Panc1 (cell line): ENCODE measurements at regions not wholly inside any gene's neighbourhood (a gene's known extent, or its start where the extent isn't known, plus 50 kb on each side); places are given as distances from the start of the nearest gene placed in this dataset.

Experiments used
- ATAC-seq: fragments of 200-7000 bp; cut with Tn5 transposase; 2 replicates; pipeline ENCODE4 v1.9.1; 2020; ENCODE audit warnings: mild to moderate bottlenecking, moderate library complexity
- BruUV-seq: library from RNA; stranded (reverse); fragments of 400-500 nt; replicated peaks from 2 replicates; lab custom pipeline; 2021; lab: Mats Ljungman, UMichigan
- CTCF ChIA-PET: fragments of 300-600 bp; sonication (Branson Sonifier 250); formaldehyde crosslinking; loops from one replicate; lab custom pipeline; 2022; ENCODE audit warnings: antibody characterized with exemption; lab: Charles Lee
- POLR2A ChIA-PET: fragments of 300-600 bp; sonication (Branson Sonifier 250); formaldehyde crosslinking; loops from one replicate; lab custom pipeline; 2022; ENCODE audit warnings: antibody characterized with exemption; lab: Charles Lee
- DNase-seq: peaks from one replicate; pipeline ENCODE4 v3.0.0-alpha.2; 2010; ENCODE audit warnings: low read depth, low spot score
- H3K27ac ChIP-seq: 2 replicates; pipeline ENCODE4 v1.5.1; 2011; ENCODE audit warnings: mild to moderate bottlenecking, low read length, inconsistent platforms
- H3K27me3 ChIP-seq: fragments of 200-500 bp; sonication (Bioruptor generic); 2 replicates; pipeline ENCODE4 v1.6.0; 2014; ENCODE audit warnings: low read length, inconsistent platforms; ENCODE audit not compliant: control insufficient read depth, insufficient read depth
- H3K36me3 ChIP-seq: fragments of 200-500 bp; sonication (Bioruptor generic); 2 replicates; pipeline ENCODE4 v1.5.1; 2014; ENCODE audit warnings: inconsistent platforms, mild to moderate bottlenecking, low read length, moderate library complexity; ENCODE audit not compliant: control insufficient read depth, insufficient read depth
- H3K4me1 ChIP-seq: 2 replicates; pipeline ENCODE4 v1.5.1; 2011; ENCODE audit warnings: inconsistent platforms, mild to moderate bottlenecking, low read length, moderate library complexity; ENCODE audit not compliant: control insufficient read depth, insufficient read depth
- H3K4me3 ChIP-seq, 2 experiments: 2 replicates each; pipeline ENCODE4 v1.5.1; 2011 to 2012; ENCODE audit warnings: low read depth in 2 of 2, low read length in 2 of 2, mild to moderate bottlenecking in 2 of 2, inconsistent platforms in 1 of 2, moderate library complexity in 1 of 2
- H3K9me3 ChIP-seq: fragments of 200-500 bp; sonication (Bioruptor generic); 2 replicates; pipeline ENCODE4 v1.5.1; 2014; ENCODE audit warnings: low read depth, mild to moderate bottlenecking, inconsistent platforms, low read length, moderate library complexity; ENCODE audit not compliant: control insufficient read depth, insufficient read depth
- CTCF ChIP-seq: fragments of 450-650 bp; IDR thresholded peaks from 2 replicates; pipeline ENCODE4 v1.5.1; 2017; ENCODE audit warnings: mild to moderate bottlenecking
- POLR2AphosphoS5 ChIP-seq: IDR thresholded peaks from 2 replicates; pipeline ENCODE4 v1.6.1; 2012; ENCODE audit warnings: mild to moderate bottlenecking, low read depth, low read length, moderate library complexity
- REST ChIP-seq, 2 experiments: IDR thresholded peaks; 2 replicates each; pipeline ENCODE4 v1.6.1; 2011 to 2012; ENCODE audit warnings: low read depth in 2 of 2, control low read depth in 1 of 2, low read length in 1 of 2, mild to moderate bottlenecking in 1 of 2, moderate library complexity in 1 of 2; ENCODE audit not compliant: insufficient read depth in 1 of 2
- SIN3A ChIP-seq: IDR thresholded peaks from 2 replicates; pipeline ENCODE4 v1.6.1; 2012; ENCODE audit warnings: low read depth, mild to moderate bottlenecking, low read length, moderate library complexity, borderline replicate concordance; ENCODE audit not compliant: insufficient read depth
- TCF7L2 ChIP-seq: IDR thresholded peaks from 2 replicates; pipeline ENCODE4 v1.6.1; 2011; ENCODE audit warnings: mild to moderate bottlenecking, low read depth, low read length, inconsistent platforms
- in situ Hi-C: cut with HindIII; loops from 2 replicates; pipeline ENCODE4 v1.10.0; 2016; ENCODE audit warnings: low sequenced_read_pairs, low pct_unique_long_range_greater_than_20kb
- intact Hi-C: fragments of 100-400 bp; cut with micrococcal nuclease; formaldehyde crosslinking; loops from one replicate; pipeline ENCODE4 v1.10.0; 2022; ENCODE audit not compliant: unreplicated experiment

GRCh38 chr17:77072670-77073069, 68.1 kb upstream of the SEC14L1 start:
- H3K27ac ChIP-seq: no peak overlapping the region
- in situ Hi-C loops (no loop called here), intact Hi-C loops (no loop called here)
- no peaks in the 10 kb centered on the region for H3K9me3 ChIP-seq
- DNase-seq (no peak), ATAC-seq (no peak)
- H3K4me3 ChIP-seq: no peak overlapping the region
- no TSS peak for BruUV-seq
- no peaks in the 10 kb centered on the region for H3K36me3 ChIP-seq
- TF ChIP-seq REST (IDR thresholded peaks at IDR 0.05; ENCODE audit: insufficient read depth in 1 of 2, low read depth in 2 of 2, low read length in 1 of 2): no peak
- TF ChIP-seq TCF7L2: no peak
- no peak for TF ChIP-seq POLR2AphosphoS5
- TF ChIP-seq SIN3A: no peak
- no peak for TF ChIP-seq CTCF
- ChIA-PET POLR2A (no interaction called here), CTCF (interaction anchor here (0.6 to 1.9 kb wide), 2 partner anchors 17 to 262 kb away, joined by 3 to 5 read pairs; no protein-coding TSS in a partner anchor)
- peaks cover 6% of the 10 kb centered on the region; the same call in 1 of the 2 replicates for H3K4me1 ChIP-seq
- no peaks in the 10 kb centered on the region for H3K27me3 ChIP-seq

GRCh38 chr17:77074681-77075080, 66.1 kb upstream of the SEC14L1 start:
- Histone ChIP-seq H3K4me1 (peaks cover 6% of the 10 kb centered on the region; the same call in 1 of the 2 replicates), H3K9me3 (no peaks in the 10 kb centered on the region), H3K4me3 (no peak overlapping the region), H3K27ac (no peak overlapping the region), H3K27me3 (no peaks in the 10 kb centered on the region), H3K36me3 (no peaks in the 10 kb centered on the region)
- ChIA-PET POLR2A (no interaction called here), CTCF (no interaction called here)
- ATAC-seq (no peak), DNase-seq (no peak)
- BruUV-seq: no TSS peak
- TF ChIP-seq REST (IDR thresholded peaks at IDR 0.05; ENCODE audit: insufficient read depth in 1 of 2, low read depth in 2 of 2, low read length in 1 of 2): no peak
- TF ChIP-seq POLR2AphosphoS5: no peak
- no peak for TF ChIP-seq TCF7L2
- TF ChIP-seq SIN3A: no peak
- TF ChIP-seq CTCF: no peak
- in situ Hi-C loops: no loop called here
- intact Hi-C loops: no loop called here
